ENCODE measurements at regions not wholly inside any gene's neighbourhood (a gene's known extent, or its start where the extent isn't known, plus 50 kb on each side); places are given as distances from the start of the nearest gene placed in this dataset.

DNA sequence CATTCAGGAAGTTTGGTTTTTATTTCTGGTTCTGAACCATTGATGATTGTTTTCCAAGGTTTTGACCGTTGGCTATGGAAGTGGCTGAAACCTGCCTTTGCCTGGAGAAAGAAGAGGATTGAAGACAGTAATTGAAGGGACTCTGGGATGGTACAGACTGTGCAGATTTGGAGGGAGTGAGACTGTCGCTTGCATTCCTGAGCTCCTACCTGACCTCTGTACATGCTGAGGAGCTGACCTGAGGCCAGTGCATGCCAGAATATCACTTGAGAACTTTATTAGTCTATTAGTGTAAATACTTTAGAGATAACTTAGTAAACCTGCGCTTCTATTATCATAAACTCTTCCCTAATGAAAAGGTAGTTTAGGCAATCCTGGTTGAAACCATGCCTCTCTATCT is 276.4 kb downstream of the IRS2 start:
- ATAC-seq, result no peak
- no peak for TF ChIP-seq ZNF70 (CRISPR knock-in tag; IDR thresholded peaks at IDR 0.05)
- TF ChIP-seq CSDC2 (CRISPR knock-in tag; IDR thresholded peaks at IDR 0.05), result no peak
- TF ChIP-seq SNAI2 (CRISPR knock-in tag; IDR thresholded peaks at IDR 0.05), result no peak
- no peak for TF ChIP-seq GLIS3 (CRISPR knock-in tag; IDR thresholded peaks at IDR 0.05)
- TF ChIP-seq ISL1 (CRISPR knock-in tag; IDR thresholded peaks at IDR 0.05), result no peak
- TF ChIP-seq ZNF565 (CRISPR knock-in tag; conservative IDR thresholded peaks at IDR 0.05; ENCODE audit: low read depth), result no peak
- TF ChIP-seq, protein P1, sequence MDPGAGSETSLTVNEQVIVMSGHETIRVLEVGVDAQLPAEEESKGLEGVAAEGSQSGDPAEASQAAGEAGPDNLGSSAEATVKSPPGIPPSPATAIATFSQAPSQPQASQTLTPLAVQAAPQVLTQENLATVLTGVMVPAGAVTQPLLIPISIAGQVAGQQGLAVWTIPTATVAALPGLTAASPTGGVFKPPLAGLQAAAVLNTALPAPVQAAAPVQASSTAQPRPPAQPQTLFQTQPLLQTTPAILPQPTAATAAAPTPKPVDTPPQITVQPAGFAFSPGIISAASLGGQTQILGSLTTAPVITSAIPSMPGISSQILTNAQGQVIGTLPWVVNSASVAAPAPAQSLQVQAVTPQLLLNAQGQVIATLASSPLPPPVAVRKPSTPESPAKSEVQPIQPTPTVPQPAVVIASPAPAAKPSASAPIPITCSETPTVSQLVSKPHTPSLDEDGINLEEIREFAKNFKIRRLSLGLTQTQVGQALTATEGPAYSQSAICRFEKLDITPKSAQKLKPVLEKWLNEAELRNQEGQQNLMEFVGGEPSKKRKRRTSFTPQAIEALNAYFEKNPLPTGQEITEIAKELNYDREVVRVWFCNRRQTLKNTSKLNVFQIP (CRISPR knock-in tag; IDR thresholded peaks at IDR 0.05; ENCODE audit: borderline replicate concordance, low read depth), result no peak
- TF ChIP-seq TCF4 (CRISPR knock-in tag; IDR thresholded peaks at IDR 0.05; ENCODE audit: borderline replicate concordance), result no peak
- TF ChIP-seq CSRNP3 (CRISPR knock-in tag; IDR thresholded peaks at IDR 0.05), result no peak
- TF ChIP-seq OSR1 (CRISPR knock-in tag; IDR thresholded peaks at IDR 0.05), result no peak
- no peak for TF ChIP-seq RARB (CRISPR knock-in tag; IDR thresholded peaks at IDR 0.05)
- TF ChIP-seq, protein P2, sequence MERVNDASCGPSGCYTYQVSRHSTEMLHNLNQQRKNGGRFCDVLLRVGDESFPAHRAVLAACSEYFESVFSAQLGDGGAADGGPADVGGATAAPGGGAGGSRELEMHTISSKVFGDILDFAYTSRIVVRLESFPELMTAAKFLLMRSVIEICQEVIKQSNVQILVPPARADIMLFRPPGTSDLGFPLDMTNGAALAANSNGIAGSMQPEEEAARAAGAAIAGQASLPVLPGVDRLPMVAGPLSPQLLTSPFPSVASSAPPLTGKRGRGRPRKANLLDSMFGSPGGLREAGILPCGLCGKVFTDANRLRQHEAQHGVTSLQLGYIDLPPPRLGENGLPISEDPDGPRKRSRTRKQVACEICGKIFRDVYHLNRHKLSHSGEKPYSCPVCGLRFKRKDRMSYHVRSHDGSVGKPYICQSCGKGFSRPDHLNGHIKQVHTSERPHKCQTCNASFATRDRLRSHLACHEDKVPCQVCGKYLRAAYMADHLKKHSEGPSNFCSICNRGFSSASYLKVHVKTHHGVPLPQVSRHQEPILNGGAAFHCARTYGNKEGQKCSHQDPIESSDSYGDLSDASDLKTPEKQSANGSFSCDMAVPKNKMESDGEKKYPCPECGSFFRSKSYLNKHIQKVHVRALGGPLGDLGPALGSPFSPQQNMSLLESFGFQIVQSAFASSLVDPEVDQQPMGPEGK (CRISPR knock-in tag; IDR thresholded peaks at IDR 0.05; ENCODE audit: borderline replicate concordance), result no peak
- TF ChIP-seq PPARA (CRISPR knock-in tag; IDR thresholded peaks at IDR 0.05; ENCODE audit: borderline replicate concordance), result no peak
- TF ChIP-seq ARNTL (CRISPR knock-in tag; IDR thresholded peaks at IDR 0.05; ENCODE audit: borderline replicate concordance, low read depth), result no peak
- TF ChIP-seq ESRRG (CRISPR knock-in tag; IDR thresholded peaks at IDR 0.05), result no peak
- TF ChIP-seq TOX (CRISPR knock-in tag; IDR thresholded peaks at IDR 0.05; ENCODE audit: borderline replicate concordance), result no peak
- no peak for TF ChIP-seq CREB5 (CRISPR knock-in tag; IDR thresholded peaks at IDR 0.05; ENCODE audit: low read depth)
- TF ChIP-seq TSHZ2 (CRISPR knock-in tag; IDR thresholded peaks at IDR 0.05), result no peak

DNA sequence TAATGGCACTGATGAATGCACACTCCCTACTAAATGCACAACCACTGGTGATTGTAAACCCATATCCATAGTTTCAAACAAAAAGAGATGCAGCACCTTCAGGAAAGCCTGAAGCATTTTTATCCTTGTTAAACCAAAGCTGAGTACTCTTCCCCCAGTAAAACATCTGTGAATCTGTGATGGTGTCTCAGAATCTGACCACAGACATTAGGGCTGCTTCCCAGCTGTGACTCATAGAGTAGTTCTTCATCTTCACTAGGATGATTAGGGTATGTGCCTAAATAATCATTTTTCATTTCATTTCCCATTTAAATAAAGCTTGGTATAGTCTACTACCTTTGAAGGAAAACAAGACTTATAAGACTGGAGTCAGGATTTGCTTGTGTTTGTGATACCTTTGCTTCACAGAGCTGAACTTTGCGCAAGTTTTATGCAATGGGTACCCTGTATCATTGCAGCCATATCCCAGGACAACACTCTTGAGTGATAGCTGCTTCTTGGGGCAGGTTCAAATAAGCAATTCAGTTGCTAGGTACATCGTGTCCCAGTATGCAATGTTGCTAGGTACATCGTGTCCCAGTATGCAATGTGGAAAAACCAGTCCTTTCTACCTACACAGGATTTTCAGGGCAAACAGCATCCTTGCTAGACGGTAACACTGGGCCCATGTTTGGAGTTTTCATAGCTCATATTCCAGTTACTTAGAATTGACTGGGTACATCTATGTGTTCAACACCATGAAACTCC is 277.1 kb downstream of the IRS2 start:
- TF ChIP-seq ISL1 (CRISPR knock-in tag; IDR thresholded peaks at IDR 0.05) (no peak), SNAI2 (CRISPR knock-in tag; IDR thresholded peaks at IDR 0.05) (no peak), ZNF70 (CRISPR knock-in tag; IDR thresholded peaks at IDR 0.05) (no peak), TCF4 (CRISPR knock-in tag; IDR thresholded peaks at IDR 0.05; ENCODE audit: borderline replicate concordance) (no peak), ESRRG (CRISPR knock-in tag; IDR thresholded peaks at IDR 0.05) (no peak), GLIS3 (CRISPR knock-in tag; IDR thresholded peaks at IDR 0.05) (no peak), ZNF8 (CRISPR knock-in tag; IDR thresholded peaks at IDR 0.05) (no peak), TOX (CRISPR knock-in tag; IDR thresholded peaks at IDR 0.05; ENCODE audit: borderline replicate concordance) (no peak), TSHZ2 (CRISPR knock-in tag; IDR thresholded peaks at IDR 0.05) (no peak), BACH2 (CRISPR knock-in tag; IDR thresholded peaks at IDR 0.05; ENCODE audit: borderline replicate concordance) (no peak), ZNF565 (CRISPR knock-in tag; conservative IDR thresholded peaks at IDR 0.05; ENCODE audit: low read depth) (no peak), RARB (CRISPR knock-in tag; IDR thresholded peaks at IDR 0.05) (no peak), CSDC2 (CRISPR knock-in tag; IDR thresholded peaks at IDR 0.05) (no peak), ZC3H10 (CRISPR knock-in tag; IDR thresholded peaks at IDR 0.05) (no peak)
- TF ChIP-seq, protein P1 (CRISPR knock-in tag; IDR thresholded peaks at IDR 0.05; ENCODE audit: borderline replicate concordance, low read depth), result no peak
- ATAC-seq, result peak; percentile 55; the same call in 2 of the 3 replicates
